ENCODE measurements at regions not wholly inside any gene's neighbourhood (a gene's known extent, or its start where the extent isn't known, plus 50 kb on each side); places are given as distances from the start of the nearest gene placed in this dataset.
A peak's percentile ranks its signal among the peaks of the same experiment; 100 is the strongest.
"Not testable (repeated sequence)": the region's sequence is repeated elsewhere in the genome, so short reads cannot be mapped to it uniquely, and the experiment has no call there.

DNA sequence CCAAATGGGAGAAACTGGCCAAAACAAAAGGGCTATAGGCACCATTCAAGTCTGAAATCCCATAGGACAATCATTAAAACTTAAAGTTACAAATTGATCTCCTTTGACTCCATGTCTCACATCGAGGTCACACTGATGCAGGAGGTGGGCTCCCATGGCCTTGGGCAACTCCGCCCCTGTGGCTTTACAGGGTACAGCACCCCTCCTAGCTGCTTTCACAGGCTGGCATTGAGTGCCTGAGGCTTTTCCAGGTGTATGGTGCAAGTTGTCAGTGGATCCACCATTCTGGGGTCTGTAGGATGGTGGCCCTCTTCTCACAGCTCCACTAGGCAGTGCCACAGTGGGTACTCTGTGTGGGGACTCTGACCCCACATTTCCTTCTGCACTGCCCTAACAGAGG lies 662.1 kb downstream of the XPNPEP1 start:
- no peak for DNase-seq

DNA sequence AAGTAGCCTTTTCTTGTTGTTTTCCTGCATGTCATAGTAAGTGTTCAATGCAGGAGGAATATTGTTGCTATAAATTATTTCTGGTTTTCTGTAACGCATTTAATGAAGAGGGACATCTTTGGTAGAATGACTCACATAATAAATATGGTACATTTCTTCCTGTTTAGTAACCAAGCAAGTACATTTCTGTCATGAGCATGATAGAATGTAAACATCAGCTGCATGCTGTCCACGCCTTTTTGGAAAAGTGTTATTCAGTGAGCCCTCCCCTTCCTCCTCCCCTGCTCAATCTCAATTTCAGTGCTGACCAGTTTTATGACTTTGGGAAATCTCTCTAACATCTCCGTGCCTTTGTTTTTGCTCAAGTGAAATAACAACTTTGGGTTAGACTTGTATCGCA lies 664.0 kb downstream of the XPNPEP1 start:
- no peak for DNase-seq

DNA sequence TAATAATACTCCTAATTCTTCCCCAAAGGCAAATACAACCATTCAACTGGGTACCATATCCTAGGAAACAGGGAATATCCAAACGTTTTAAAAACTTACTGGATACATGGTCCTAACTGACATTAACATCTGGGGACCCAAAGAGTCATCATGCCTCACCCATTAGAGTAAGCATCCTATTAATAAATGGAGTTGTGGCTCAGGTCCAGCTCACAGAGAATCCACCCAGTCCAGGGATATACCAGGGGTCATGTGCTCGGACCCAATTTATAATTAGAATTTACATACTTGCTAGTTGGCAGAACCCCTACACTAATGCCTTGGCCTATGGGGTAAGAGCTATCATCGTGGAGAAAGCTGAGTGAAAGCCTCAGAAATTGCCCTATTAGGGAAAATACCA lies 670.0 kb downstream of the XPNPEP1 start:
- no peak for DNase-seq

DNA sequence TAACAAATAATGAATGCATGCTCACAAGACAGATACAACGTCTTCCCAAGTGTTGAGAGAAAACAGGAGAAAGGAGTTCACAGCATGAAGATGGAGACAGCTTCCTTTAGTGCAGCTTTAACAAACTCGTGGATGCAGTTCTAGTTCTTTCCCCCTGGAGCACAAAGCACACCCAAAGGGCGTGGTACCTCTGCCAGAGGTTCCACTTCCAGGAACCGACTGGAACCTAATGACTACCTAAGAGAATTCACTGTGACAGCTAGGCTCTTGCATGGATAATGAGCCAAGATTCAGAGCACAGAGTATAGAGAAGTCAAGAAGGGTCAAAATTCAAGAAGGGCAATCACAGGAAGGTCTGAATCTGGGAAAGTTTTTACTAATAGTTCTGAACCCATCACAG lies 673.2 kb downstream of the XPNPEP1 start:
- no peak for DNase-seq

DNA sequence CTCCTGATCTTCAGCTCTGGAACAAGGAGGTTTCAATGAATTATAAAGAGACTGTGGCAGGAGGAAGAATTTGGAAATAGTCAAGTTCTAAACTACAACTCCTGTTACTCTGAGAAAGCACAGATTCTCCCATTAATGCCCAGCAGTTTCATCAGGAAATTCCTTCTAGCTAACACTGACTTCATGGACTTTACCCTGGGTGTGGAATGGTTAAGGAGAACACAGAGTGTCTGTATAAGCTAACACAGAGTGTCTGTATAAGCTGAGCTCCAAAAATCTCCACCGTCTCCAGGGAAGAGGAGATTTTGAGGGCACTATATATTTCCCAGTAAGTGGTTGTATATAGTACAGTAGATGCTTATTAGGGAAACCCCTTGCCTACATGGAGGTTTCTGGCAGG lies 675.5 kb downstream of the XPNPEP1 start:
- no peak for DNase-seq

DNA sequence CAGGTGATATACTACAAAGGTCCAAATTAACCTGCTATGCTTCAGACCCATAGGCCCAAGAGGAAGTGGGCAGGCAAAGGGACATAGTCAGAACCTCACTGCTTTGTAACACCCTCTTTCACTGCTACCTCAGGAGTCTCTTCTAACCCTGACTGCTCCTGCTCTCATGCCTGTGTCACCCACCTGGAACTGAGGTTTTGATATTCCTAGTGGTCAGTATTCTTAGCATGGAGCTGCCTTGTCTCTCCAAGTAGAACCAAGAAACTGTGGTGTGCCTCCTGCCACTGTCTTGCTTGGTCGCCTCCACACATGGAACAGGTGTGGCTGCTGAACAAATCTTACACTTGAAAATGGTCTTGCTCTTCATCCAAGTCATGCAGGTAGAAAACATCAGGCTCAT lies 677.5 kb downstream of the XPNPEP1 start:
- no peak for DNase-seq

DNA sequence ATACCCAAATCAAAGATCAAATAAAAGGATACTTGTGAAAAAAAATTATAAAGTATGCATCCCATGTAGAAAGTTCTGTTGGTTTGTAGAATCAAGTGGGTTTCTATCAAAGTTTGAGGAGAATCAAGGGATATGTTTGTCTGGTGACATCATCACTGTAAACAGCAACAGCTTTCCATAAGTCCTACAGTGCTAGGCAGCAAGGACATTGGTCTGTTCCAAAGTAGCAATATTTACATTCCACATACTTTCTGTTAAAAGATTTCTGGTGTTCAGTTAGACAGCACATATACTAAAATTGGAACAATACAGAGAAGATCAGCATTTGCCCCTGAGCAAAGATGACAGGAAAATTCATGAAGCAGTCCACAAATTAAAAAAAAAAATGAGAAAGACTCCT lies 683.9 kb downstream of the XPNPEP1 start:
- DNase-seq: no peak

DNA sequence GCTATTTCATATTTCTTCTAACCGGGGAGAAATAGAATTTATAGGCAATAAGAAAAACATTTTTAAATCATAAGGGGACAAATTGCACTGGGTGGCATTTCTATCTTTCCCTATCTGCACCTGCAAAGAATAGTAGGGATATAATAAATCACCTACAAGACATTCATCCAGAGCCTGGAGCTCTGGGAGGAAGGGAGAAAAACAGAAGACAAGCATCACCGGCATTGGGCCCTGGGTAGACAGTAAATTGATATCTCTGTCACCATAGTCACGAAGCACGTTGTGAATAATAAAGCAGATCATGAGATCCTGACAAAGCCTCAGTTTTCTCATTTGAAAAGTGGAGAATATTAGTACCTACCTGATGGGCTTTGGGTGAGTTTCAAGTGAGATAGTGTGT lies 685.6 kb downstream of the XPNPEP1 start:
- no peak for DNase-seq

DNA sequence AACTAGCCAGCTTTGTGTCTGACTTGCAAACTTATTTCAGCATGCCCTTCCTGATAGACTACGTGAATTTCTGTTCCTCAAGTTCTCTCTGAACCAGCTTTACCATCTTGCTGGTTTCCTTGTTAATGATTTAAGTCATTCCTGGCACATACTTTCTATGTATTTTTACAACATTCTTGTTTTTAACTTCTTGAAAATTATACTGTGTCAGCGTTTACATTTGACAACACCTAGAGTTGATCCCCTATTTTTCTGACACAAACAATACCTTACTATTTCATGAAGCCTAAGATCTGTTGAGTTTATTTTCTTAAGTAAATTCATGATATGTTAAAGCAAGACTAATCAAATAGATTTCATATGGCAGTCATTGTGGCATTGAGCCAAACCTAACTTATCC lies 686.3 kb downstream of the XPNPEP1 start:
- DNase-seq: no peak

DNA sequence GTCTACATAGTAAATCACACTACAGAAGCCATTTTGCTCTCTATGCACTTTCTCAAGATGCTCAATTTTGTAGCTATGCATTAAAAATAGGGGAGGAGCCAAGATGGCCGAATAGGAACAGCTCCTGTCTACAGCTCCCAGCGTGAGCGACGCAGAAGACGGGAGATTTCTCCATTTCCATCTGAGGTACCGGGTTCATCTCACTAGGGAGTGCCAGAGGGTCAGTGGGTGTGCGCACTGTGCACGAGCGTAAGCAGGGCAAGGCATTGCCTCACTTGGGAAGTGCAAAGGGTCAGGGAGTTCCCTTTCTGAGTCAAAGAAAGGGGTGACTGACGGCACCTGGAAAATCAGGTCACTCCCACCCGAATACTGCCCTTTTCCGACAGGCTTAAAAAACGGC lies 699.8 kb downstream of the XPNPEP1 start:
- DNase-seq: not testable (repeated sequence)

DNA sequence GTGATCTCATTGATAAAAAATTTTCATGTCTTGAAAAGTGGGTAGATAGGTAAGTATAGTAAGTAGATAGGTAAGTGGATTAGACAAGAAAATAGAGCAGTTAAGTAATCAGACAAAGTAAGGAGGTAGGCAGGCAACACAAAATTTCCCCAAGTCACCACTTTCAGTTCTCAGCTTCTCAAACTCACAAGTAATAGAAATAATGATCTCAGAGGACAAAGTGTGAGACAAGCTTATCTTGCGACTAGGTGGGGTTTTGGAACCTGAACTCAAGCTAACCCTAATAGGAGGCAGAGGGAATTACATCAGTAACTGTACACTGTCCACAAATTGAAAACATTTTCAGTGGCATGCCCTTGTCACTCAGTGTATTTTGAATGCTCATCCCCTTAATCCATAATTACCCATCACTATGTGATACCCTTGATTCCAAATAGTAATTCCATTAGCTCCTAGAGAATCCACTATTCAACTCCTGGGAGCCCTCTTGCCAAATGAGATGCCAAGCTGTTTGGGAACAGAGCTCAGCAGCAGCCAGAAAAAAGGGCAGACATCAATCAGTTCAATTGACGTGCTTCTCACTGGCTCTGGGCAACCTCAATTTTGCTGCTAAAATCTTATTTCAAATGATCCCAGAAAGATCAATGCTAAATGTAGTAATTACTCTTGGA lies 703.2 kb downstream of the XPNPEP1 start:
- DNase-seq: no peak

DNA sequence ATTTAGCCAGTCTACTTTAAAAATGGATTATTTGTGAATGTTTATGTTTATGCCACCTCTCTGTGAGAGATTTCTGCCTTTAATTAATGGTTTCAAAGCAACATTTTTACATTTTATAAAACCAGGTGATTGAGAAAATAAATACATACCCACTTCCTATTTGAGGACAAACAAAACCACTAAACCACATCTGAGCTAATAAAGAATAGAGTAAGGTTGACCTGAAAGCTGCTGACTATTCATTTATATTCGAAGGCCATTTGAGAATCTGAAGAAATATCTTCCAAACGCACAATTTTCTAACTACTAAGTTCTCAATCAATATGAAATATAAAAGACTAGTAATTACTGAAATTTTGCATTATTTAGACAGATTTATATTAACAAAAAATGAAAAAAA lies 705.1 kb downstream of the XPNPEP1 start:
- no peak for DNase-seq

DNA sequence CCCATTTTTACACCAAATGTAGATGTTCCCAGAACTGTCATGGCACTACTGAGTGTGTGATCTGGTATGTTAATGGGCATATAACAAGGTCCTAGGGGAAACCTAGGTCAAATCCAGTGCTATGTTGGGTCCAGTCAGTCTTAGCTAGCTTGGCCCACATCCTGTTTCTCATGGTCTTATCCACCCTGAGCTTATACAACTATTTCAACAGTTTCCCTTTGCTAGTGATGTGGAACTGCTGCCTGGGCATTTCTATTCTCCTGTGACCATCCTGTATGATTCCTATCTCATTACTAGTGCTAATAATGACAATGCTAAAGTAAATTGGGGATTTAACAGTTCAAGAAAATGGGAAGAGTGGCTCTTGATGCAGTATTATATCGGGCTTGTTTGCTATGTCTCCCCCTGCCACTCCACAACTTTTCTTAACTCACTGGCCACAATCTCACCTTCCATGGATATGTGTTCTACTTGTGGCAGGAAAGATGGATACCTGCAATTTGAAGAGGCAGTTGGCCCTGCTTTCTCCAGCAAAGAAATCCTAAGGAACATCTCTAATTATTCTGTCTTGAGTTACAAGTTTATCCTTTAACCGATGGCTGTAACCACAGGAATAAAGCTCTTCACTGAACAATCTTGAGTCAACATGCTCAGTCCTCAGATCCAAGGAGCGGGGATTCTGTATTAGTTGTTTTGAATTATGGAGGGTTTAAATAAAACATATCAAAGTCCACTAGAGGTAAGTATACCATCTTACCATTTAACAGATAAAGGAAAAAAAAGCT lies 707.8 kb downstream of the XPNPEP1 start:
- DNase-seq: no peak

DNA sequence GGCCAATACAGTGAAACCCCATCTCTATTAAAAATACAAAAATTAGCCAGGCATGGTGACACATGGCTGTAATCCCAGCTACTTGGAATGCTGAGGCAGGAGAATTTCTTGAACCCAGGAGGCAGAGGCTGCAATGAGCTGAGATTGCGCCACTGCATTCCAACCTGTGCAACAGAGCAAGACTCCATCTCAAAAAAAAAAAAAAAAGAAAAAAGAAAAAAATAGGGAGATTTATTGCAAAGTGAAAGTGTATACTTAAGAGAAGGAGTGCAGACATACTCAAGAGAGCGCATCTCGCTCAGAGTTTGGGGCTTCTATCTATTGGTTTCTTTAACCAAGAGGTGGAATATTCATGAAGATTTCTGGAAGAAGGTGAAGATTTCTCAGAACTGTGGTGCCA lies 708.4 kb downstream of the XPNPEP1 start:
- not testable (repeated sequence) for DNase-seq

DNA sequence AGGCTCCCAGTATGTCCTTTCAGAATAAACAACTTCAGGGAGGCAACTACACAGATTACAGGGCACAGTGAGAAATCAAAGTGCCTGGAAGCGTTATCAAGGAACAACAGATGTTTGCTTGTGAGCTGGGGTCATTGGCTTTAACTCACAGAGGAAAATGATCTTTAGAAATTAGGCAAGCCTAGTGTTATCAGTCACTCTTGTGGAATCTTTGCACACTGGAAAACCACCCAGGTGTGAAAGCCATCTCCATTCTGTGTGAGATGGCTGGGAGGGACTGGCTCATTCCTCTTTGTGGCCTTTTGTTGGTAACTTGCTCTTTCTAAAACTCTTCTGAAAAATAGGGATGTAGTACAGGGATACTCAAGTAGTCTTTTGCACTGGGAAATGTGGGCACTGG lies 716.0 kb downstream of the XPNPEP1 start:
- DNase-seq: no peak

DNA sequence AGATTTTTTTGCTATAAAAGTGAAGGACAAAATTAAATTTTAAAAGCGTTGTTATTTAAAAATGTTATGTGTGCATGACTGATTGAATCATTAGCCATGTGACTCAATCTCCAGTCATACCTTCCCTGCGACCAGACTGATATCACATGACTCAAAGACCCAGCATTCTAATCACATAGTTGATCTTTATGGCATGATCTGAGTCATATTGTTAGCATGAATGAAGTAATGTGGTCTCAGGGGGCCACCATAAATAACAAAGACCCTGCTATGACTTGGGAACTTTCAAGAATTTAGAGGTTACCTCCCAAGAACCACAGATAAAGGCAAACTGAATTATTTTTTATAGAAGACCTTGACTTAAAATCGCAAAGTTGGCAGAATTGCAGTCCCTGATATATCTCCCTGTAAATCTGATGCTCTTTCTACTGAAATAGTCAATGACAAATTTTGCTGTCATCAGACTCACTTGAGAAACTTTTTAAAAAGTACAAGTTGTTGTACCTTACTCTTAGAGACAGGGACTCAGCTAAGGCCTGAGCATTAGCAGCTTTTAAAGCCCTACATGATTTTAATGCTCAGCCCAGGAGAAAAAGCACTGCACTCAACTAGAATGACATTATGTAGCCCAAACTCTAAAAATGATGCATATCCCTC lies 717.3 kb downstream of the XPNPEP1 start:
- no peak for DNase-seq

DNA sequence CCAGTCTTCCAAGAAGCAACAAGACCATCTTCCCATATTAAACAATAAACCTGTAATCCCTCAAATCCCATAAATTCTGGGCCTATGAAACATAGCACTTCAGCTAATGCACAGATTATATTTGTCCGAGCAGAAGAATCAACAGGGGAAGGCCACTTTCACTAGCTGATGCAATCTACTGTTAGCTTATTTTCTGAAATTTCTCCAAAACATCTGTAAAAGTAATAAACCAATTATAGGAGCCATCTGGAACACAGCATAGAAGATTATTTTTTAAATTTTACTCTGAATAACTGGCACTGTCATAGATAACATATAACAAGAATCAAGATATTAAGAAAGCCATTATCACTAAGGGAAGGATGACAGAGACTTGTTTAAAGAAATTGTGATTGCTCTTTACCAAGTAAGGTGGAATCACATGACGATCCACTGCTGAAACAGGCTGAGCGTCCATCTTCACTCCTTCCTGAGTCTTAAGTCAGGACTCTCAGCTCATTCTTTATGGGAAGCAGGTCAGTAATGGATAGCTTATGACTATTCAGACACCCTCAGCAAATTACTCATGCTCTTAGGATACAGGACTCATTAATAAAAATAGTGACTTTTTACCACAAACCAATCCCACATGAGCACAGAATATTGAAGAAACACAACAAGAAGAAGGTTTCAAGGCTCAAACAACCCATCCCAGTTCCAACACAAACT lies 719.5 kb downstream of the XPNPEP1 start:
- peak; percentile 8 for DNase-seq

DNA sequence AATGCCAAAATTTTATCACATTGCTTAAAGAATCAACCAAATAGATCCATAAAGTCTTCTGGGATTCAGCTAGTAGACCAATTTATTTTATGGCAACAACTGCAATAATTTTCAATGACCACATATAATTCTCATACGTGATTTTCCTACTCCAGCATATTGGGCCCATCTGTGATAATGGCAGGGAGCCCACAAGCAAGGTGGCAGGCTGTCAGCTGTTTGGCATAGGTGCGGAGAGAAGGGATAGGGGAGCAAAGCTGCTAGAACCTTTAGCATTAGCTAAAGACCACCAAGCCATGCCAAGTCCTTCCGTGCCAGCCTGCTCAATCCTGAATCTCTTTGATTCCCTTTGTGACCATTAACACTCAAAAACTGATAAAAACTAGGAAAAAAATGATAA lies 721.2 kb downstream of the XPNPEP1 start:
- peak; percentile 8 for DNase-seq

DNA sequence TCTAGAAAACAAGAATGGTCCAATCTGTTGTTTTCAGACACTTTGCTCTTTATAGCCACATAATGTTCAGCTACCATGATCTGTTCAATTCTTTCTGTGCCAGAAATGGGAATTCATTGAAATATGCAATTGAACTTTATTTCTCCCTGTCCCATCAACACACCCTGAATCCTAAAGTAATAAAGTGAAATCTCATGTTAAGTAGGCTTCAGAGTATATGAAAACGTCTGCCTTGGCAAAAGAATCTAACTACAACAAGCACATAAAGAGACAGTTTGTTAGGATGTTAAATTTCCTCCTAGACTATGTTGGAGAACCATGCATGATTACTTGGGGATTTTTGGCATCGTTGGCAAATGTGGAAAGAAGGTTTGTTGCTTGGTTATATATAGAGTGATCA lies 722.7 kb downstream of the XPNPEP1 start:
- DNase-seq: no peak

DNA sequence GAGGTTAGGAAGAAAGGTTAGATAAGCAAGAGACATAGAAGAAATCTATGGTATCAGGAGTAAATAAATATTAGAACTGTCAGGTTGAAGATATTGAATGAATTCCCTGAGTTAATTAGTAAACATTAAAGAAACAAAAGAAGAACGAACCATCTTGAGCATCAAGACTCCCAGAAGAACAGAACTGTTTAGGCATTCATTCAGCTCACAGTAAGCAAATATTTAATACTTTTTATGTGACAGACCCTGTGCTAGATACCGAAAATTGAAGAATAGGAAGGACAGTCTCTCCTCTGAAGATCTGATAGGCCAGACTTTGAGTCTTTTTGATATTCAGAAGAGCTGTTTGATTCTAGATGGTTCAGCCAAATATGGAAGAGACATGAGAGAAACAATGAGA lies 731.5 kb downstream of the XPNPEP1 start:
- DNase-seq: no peak

DNA sequence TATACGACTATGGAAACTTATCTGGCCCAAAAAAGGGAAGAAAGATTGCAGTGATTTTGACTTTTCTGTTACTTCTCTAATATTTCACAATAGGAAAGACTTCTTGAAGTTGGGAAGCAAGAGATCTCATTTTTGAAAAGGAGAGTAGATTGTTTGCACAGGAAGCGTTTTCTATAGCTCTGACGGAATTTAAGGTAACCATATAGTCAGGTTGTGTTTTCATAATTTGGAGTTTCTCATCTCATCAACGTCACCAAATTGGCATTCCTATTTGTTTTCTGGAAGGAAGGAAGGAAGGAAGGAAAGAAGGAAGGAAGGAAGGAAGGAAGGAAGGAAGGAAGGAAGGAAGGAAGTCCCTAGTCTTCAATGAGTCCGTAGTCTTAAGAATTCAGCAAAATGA lies 732.0 kb downstream of the XPNPEP1 start:
- no peak for DNase-seq

DNA sequence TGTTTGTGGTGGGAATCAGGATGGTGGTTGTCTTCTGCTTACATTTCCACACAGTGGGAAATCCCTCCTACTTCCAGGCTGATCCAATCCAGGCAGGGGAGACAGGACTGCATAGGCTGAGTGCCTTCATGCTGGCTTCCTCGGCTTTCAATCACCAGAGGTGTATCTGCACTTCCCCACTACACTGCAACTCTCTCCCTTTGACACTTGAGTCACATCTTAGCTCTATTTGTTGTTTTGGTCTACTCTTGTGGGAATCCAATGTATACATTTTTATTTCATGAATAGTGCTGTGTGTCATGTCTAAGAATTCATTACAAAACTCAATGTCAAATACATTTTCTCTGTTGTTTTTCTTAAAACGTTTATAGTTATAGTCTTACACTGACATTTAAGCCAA lies 735.6 kb downstream of the XPNPEP1 start:
- DNase-seq: no peak

DNA sequence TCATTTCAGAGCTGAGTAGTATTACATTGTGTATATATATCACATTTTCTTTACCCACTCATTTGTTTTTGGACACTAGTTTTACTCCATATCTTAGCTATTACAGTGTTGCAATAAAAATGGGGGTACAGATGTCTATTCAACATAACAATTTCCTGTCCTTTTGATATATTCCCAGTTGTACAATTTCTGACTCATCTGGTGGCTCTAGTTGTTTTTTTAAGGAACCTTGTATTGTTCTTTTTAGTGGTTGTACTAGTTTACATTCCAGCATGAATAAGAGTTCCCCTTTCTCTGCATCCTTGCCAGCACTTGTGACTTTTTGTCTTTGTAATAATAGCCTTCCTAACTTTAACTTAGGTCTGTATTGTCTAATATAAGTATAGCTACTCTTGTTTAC lies 739.9 kb downstream of the XPNPEP1 start:
- DNase-seq: no peak
